ENCODE measurements at regions not wholly inside any gene's neighbourhood (a gene's known extent, or its start where the extent isn't known, plus 50 kb on each side); places are given as distances from the start of the nearest gene placed in this dataset.

DNA sequence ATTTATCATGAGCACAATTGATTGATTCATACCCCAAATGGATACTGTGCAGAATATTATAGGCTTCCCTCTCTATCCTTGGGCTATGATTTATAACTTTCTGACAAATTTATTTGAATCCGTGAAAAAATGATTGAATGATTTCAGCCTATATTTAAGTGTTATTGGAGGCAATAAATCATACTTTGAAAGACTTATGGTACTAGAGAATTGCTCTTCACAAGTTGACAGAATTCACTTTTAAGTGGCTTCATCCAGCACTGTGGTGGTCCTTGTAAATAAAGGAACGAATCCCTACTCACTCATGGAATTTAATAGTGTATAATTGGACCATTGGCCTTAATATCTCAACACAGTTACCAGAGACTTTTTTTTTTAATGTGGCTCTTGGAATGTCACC is 174.8 kb upstream of the TLL1 start:
- TF ChIP-seq, protein P1, sequence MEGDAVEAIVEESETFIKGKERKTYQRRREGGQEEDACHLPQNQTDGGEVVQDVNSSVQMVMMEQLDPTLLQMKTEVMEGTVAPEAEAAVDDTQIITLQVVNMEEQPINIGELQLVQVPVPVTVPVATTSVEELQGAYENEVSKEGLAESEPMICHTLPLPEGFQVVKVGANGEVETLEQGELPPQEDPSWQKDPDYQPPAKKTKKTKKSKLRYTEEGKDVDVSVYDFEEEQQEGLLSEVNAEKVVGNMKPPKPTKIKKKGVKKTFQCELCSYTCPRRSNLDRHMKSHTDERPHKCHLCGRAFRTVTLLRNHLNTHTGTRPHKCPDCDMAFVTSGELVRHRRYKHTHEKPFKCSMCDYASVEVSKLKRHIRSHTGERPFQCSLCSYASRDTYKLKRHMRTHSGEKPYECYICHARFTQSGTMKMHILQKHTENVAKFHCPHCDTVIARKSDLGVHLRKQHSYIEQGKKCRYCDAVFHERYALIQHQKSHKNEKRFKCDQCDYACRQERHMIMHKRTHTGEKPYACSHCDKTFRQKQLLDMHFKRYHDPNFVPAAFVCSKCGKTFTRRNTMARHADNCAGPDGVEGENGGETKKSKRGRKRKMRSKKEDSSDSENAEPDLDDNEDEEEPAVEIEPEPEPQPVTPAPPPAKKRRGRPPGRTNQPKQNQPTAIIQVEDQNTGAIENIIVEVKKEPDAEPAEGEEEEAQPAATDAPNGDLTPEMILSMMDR (optimal IDR thresholded peaks at IDR 0.05 in 1 of 3, IDR thresholded peaks at IDR 0.05 in 1 of 3, conservative IDR thresholded peaks at IDR 0.05 in 1 of 3; ENCODE audit: extremely low read depth in 1 of 3, insufficient read depth in 2 of 3, low read length in 3 of 3), result no peak
- no peak for TF ChIP-seq EZH2 (IDR thresholded peaks at IDR 0.05; ENCODE audit: low read length)
